ENCODE measurements at regions not wholly inside any gene's neighbourhood (a gene's known extent, or its start where the extent isn't known, plus 50 kb on each side); places are given as distances from the start of the nearest gene placed in this dataset.

DNA sequence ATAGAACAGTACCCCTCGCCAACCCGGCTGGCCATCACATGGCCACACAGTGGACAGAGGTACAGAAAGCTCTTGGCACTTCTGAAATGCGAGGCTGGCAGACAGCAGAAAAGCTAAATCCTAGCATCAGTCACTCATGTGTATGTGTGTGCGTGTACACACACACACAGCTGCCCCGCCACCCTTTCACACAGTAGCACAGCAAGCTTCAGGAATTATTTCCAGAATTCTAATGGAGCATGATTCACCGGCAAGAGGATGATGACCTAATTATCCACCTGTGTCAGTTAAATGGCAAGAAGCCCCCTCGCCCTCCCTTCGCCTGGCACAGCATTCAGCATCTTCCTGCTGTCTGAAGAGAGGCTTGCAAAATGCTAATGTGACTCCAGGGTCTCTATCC is 336.0 kb downstream of the SHANK2 start:
- H3K36me3 ChIP-seq (ENCODE audit: insufficient read depth in 1 of 2, low read depth in 1 of 2): no peaks in the 10 kb centered on the region
- TF ChIP-seq, protein P1, sequence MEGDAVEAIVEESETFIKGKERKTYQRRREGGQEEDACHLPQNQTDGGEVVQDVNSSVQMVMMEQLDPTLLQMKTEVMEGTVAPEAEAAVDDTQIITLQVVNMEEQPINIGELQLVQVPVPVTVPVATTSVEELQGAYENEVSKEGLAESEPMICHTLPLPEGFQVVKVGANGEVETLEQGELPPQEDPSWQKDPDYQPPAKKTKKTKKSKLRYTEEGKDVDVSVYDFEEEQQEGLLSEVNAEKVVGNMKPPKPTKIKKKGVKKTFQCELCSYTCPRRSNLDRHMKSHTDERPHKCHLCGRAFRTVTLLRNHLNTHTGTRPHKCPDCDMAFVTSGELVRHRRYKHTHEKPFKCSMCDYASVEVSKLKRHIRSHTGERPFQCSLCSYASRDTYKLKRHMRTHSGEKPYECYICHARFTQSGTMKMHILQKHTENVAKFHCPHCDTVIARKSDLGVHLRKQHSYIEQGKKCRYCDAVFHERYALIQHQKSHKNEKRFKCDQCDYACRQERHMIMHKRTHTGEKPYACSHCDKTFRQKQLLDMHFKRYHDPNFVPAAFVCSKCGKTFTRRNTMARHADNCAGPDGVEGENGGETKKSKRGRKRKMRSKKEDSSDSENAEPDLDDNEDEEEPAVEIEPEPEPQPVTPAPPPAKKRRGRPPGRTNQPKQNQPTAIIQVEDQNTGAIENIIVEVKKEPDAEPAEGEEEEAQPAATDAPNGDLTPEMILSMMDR (IDR thresholded peaks at IDR 0.05): no peak
- WGBS, 3 donors: 79 to 82% (median 82%) methylated on average over 8 of the region's 8 CpGs
- H3K27ac ChIP-seq: no peak overlapping the region
- intact Hi-C loops (cut with DNase I): no loop called here
- DNase-seq (no peak), ATAC-seq (no peak)
- H3K9me3 ChIP-seq: peaks cover 13% of the 10 kb centered on the region
- H3K4me3 ChIP-seq: no peak overlapping the region
- H3K4me1 ChIP-seq: no peaks in the 10 kb centered on the region
- H3K27me3 ChIP-seq (ENCODE audit: insufficient read depth in 3 of 3, low read length in 2 of 3): peaks cover 0 to 6% (median 0%) of the 10 kb centered on the region in 3 donors

DNA sequence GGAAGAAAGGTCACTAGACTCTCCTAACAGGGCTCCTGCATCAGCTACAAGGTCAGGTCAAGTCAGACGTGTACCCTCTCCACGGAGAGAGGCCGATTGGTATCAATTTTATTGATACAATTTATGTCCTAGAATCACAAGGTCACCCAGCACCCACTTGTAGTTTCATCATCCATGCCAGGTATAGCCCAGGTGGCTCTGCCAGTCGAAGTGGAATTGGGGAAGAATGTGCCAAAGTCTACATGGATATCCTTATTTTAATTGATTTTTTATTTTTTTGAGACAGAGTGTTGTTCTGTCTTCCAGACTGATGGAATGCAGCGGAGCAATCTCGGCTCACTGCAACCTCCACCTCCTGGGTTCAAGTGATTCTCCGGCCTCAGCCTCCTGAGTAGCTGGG is 334.1 kb downstream of the SHANK2 start:
- TF ChIP-seq, protein P1 (IDR thresholded peaks at IDR 0.05): no peak
- Histone ChIP-seq H3K4me1 (no peaks in the 10 kb centered on the region), H3K36me3 (ENCODE audit: insufficient read depth in 1 of 2, low read depth in 1 of 2) (no peaks in the 10 kb centered on the region), H3K4me3 (no peak overlapping the region), H3K9me3 (peaks cover 22% of the 10 kb centered on the region), H3K27ac (no peak overlapping the region), H3K27me3 (ENCODE audit: insufficient read depth in 3 of 3, low read length in 2 of 3) (peaks cover 0 to 6% (median 0%) of the 10 kb centered on the region in 3 donors)
- WGBS, 3 donors: 62 to 74% (median 66%) methylated on average over 7 of the region's 7 CpGs
- DNase-seq (no peak), ATAC-seq (no peak)
- intact Hi-C loops (cut with DNase I): no loop called here

DNA sequence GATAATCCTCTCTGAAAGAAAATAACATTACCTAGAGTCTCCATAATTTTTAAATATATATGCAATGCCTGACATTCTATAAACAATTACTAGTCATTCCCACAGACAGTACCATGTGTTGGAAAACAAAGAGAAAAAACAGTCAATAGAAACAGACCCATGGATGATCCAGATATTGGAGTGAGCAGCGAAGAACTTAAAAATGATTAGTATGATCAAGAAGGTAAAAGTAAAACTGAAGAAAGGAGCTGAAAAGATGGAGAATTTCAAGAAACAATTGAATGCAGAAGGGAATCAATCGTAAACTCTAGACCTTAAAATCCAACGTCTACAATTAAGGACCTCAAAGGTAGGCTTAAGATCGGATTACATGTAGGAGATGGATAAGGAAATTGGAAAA is 330.6 kb downstream of the SHANK2 start:
- H3K27ac ChIP-seq: no peak overlapping the region
- H3K4me1 ChIP-seq: no peaks in the 10 kb centered on the region
- TF ChIP-seq, protein P1 (IDR thresholded peaks at IDR 0.05): no peak
- intact Hi-C loops (cut with DNase I): no loop called here
- H3K9me3 ChIP-seq: peaks cover 22% of the 10 kb centered on the region
- ATAC-seq (no peak), DNase-seq (no peak)
- H3K4me3 ChIP-seq: no peak overlapping the region
- WGBS, 3 donors: 85 to 89% (median 87%) methylated on average over 4 of the region's 4 CpGs
- H3K36me3 ChIP-seq (ENCODE audit: insufficient read depth in 1 of 2, low read depth in 1 of 2): no peaks in the 10 kb centered on the region
- H3K27me3 ChIP-seq (ENCODE audit: insufficient read depth in 3 of 3, low read length in 2 of 3): no peaks in the 10 kb centered on the region

DNA sequence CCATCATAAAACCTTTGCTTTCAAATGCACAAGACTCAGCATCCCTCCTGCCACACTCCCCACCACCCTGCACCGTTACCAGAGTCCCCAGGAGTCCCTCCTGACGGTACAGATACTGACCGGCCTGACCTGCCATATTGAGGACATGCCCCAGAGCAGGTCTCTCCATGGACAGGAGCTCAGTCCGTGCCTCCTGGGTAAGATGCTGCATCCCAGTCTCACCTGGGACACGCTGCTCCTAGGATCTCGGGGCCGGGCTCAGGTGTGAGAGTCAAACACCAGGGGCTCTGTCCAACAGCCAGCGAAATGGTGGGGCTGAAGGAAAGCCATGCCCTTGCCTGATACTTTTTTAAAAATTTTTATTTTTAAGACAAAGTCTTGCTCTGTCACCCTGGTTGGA is 328.3 kb downstream of the SHANK2 start:
- TF ChIP-seq, protein P1 (IDR thresholded peaks at IDR 0.05): no peak
- ATAC-seq (no peak), DNase-seq (no peak)
- WGBS, 3 donors: 86 to 89% (median 88%) methylated on average over 8 of the region's 8 CpGs
- H3K36me3 ChIP-seq (ENCODE audit: insufficient read depth in 1 of 2, low read depth in 1 of 2): no peaks in the 10 kb centered on the region
- no peak overlapping the region for H3K27ac ChIP-seq
- no peaks in the 10 kb centered on the region for H3K4me1 ChIP-seq
- no peaks in the 10 kb centered on the region for H3K27me3 ChIP-seq (ENCODE audit: insufficient read depth in 3 of 3, low read length in 2 of 3)
- H3K4me3 ChIP-seq: no peak overlapping the region
- H3K9me3 ChIP-seq: peaks cover 22% of the 10 kb centered on the region
- intact Hi-C loops (cut with DNase I): no loop called here

DNA sequence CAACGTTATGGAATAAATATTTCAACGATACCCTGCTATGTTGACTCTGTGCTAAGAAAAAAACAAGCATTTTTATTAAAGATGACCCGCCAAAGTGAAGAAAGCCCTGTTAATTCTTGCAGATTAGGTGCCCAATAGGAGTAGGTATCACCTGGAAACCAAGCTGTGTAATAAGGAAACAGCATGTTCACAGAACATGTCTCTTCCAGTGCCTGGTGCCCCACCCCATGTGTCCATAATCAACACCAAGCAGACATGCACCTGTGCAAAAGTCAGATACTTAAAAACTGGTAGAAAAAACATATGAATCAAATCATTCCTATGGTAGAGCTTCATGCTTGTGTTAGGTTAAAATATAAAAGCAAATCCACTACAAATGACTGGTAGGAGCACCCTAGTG is 327.1 kb downstream of the SHANK2 start:
- Histone ChIP-seq H3K9me3 (peaks cover 21% of the 10 kb centered on the region), H3K27ac (no peak overlapping the region), H3K36me3 (ENCODE audit: insufficient read depth in 1 of 2, low read depth in 1 of 2) (no peaks in the 10 kb centered on the region), H3K4me1 (no peaks in the 10 kb centered on the region), H3K27me3 (ENCODE audit: insufficient read depth in 3 of 3, low read length in 2 of 3) (no peaks in the 10 kb centered on the region), H3K4me3 (no peak overlapping the region)
- ATAC-seq (no peak), DNase-seq (no peak)
- WGBS, 3 donors: 86 to 90% (median 88%) methylated on average over 3 of the region's 3 CpGs
- intact Hi-C loops (cut with DNase I): no loop called here
- TF ChIP-seq, protein P1 (IDR thresholded peaks at IDR 0.05): no peak
